ENCODE measurements at regions not wholly inside any gene's neighbourhood (a gene's known extent, or its start where the extent isn't known, plus 50 kb on each side); places are given as distances from the start of the nearest gene placed in this dataset.
A peak's percentile ranks its signal among the peaks of the same experiment; 100 is the strongest.

DNA sequence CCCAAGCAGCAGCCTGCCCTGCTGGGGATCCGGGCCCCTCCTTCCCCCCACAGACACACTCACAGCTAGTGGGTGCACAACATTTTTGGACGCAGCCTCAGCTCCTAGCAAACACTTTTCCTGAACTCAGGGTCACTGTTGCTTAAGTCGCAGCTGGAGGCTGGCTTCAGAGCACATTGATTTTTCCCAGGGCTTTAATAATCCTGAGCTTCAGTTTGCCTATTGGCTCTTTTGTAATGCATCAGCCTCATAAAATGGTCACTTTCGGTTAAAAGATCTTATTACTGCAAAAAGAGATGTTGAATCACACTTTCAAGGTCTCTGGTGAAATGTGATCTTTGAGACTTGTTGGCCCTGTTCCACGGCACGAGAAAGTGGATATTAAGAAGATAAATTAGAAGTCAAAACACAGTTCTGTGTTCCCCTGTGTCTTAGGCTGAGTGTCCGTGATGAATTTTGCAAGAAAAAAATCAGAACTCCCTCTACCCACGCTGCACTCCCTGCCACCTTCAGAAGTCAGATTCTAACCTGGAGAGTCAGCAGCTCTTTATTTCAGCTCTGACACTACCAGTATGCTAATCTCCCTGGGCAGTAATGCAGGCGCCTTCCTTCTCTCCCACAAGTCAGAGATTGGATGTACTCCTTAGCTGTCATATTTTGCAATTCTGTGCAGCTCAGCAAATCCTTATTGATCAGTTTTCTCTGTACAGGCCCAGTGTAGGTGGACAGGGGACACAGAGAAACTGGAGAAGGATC, 158.2 kb upstream of the E2F8 start:
- no peak for DNase-seq (ENCODE audit: low read depth in 1 of 2, low spot score in 1 of 2)
- in situ Hi-C loops (cut with HindIII; ENCODE audit: low pct_unique_long_range_greater_than_20kb, low sequenced_read_pairs): no loop called here
- TF ChIP-seq JUND (IDR thresholded peaks at IDR 0.05; ENCODE audit: low read depth): no peak

DNA sequence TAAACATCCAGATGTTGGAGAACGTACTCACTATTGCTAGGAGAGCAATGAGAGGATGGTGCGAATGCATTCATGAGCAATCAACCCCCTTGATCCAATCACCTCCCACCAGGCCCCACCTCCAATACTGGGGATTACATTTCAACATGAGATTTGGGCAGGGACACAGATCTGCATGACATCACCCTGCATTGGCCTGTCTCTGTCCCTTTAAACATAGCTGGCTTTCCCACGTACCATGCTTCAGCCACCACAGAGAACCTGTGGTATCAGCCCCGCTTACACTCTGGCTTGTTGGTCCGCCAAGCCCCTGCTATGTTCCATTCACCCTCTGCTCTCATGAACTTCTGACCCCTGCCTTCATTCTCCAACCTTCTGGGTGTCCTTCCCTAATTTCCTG, 157.5 kb upstream of the E2F8 start:
- no peak for TF ChIP-seq JUND (IDR thresholded peaks at IDR 0.05; ENCODE audit: low read depth)
- DNase-seq (ENCODE audit: low read depth in 1 of 2, low spot score in 1 of 2): no peak
- in situ Hi-C loops (cut with HindIII; ENCODE audit: low pct_unique_long_range_greater_than_20kb, low sequenced_read_pairs): no loop called here

DNA sequence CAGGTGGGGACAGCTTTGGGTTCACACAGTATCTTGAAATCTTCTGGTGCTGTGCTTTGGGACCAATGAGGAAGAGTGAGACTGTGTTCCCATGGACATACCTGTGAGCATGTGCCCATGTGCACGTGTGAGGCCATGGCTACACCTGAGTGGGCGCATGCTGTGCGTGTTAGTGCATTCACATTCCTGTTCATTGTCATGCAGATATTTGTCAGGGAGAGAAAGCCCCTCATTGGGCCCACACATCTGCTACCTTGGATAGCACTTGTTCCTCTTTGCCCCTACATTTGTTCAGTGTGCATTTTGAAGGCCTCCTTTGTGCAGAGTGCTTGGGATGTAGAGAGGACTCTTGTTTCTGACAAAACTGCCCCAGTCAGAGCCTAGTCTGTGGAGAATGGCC, 154.3 kb upstream of the E2F8 start:
- DNase-seq (ENCODE audit: low read depth in 1 of 2, low spot score in 1 of 2): no peak
- in situ Hi-C loops (cut with HindIII; ENCODE audit: low pct_unique_long_range_greater_than_20kb, low sequenced_read_pairs): no loop called here
- no peak for TF ChIP-seq JUND (IDR thresholded peaks at IDR 0.05; ENCODE audit: low read depth)

DNA sequence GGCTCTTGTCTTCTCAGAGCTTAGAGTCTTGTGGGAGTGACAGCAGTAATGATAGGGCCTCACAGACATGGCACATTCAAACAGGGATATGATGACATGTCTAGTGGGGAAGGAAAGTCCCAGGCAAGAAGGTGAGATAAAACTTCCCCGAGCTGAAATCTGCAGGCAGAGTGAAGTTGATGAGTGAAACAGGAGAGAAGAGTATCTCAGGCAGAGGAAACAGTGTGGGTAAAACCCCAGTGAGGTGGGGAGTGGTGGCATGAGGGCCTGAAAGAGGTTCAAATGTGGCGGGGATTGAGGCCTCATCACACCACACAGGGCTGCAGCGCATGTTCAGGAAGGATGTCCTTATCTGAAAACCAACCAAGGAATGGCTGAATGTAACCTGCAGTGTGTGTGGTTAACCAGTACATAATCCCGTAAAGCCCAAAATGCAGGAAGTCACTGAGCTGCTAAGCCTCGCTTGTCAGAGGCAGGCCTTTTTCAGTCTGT, 153.8 kb upstream of the E2F8 start:
- no peak for TF ChIP-seq JUND (IDR thresholded peaks at IDR 0.05; ENCODE audit: low read depth)
- in situ Hi-C loops (cut with HindIII; ENCODE audit: low pct_unique_long_range_greater_than_20kb, low sequenced_read_pairs): no loop called here
- no peak for DNase-seq (ENCODE audit: low read depth in 1 of 2, low spot score in 1 of 2)

DNA sequence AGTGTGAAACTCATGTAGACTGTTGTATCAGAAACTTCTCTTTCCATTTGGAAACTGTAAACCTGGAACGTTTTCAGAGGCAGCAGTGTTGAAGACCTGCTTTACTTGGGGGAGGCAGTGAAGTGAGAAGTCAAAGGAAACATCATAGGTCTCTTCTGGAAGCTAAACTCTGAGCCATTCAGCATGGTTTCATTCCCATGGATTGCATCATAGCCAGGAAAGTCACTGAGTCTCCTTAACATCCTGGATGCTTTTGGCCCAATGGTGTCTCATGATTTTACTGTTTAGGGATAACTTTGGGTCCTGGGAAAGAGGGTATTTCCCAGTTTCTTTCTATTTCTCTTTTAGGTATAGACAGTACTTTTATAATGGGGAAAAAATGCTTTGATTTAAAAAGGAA, 153.2 kb upstream of the E2F8 start:
- TF ChIP-seq JUND (IDR thresholded peaks at IDR 0.05; ENCODE audit: low read depth): no peak
- in situ Hi-C loops (cut with HindIII; ENCODE audit: low pct_unique_long_range_greater_than_20kb, low sequenced_read_pairs): no loop called here
- DNase-seq (ENCODE audit: low read depth in 1 of 2, low spot score in 1 of 2): no peak

DNA sequence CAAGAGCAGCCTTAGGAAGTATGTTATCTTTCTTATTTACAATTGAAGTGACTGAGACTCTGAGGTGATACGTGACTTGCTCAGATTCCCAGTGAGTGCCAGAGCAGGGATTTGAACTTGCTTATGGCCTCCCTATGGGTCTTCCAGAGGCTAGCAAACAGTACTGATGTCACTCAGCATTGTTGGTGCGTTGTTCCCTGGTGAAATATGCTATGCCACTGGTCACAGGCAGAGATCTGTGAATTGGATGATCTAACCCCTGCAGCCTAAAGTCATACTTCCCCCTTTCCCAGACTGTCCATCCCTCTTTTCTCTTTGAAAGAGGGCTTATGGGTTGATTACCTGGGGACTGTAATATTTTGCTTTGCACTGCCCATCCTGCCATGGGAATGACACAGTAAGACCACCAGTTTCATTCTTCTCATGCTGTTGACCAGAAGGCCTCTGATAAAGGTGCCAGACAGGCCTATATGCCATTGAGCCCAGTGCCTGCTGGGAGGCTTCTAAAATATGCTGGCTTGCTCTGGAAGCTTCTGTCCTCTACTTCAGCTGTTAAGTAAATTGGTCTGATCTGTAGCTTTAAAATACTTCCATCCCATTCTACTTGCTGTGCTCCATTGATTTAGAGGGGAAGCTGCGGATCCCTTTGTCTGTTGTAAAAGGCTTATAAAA, 152.2 kb upstream of the E2F8 start:
- in situ Hi-C loops (cut with HindIII; ENCODE audit: low pct_unique_long_range_greater_than_20kb, low sequenced_read_pairs): no loop called here
- no peak for DNase-seq (ENCODE audit: low read depth in 1 of 2, low spot score in 1 of 2)
- no peak for TF ChIP-seq JUND (IDR thresholded peaks at IDR 0.05; ENCODE audit: low read depth)

DNA sequence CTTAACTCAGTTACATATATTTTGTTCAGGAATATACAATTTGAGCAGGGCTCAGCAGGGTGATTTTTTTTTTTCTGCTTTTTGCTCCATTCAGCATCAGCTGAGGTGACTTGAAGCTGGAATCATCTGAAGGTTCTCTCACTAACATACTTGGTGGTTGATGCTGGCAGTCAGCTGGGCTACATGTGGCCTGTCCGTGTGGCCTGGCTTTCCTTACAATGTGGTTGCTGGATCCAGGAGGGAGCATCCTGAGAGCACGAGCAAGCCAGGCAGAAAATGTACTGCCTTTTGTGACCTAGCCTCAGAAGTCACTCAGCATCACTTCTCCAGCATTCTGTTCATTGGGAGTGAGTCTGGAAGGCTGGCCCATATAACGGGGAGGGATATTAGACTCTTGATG, 151.6 kb upstream of the E2F8 start:
- in situ Hi-C loops (cut with HindIII; ENCODE audit: low pct_unique_long_range_greater_than_20kb, low sequenced_read_pairs): no loop called here
- no peak for TF ChIP-seq JUND (IDR thresholded peaks at IDR 0.05; ENCODE audit: low read depth)
- no peak for DNase-seq (ENCODE audit: low read depth in 1 of 2, low spot score in 1 of 2)

DNA sequence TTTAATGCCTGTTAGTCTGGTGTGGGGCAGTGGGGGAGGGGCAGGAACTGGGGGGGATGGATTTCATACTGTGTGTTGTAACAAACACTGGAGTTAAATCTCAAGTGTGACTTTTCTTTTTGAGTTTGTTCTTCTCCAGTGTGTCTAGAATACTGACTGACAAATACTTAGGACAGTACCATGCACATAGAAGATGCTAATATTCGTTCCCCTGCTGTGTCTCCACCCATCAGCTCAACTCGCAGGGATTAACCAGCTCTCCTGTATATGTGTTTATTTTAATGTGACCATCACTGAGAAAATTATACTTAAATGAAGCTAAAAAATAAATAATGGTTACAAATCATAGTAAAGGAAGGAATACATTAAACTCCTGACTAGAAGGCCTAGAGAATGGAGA, 150.9 kb upstream of the E2F8 start:
- TF ChIP-seq JUND (IDR thresholded peaks at IDR 0.05; ENCODE audit: low read depth): no peak
- no peak for DNase-seq (ENCODE audit: low read depth in 1 of 2, low spot score in 1 of 2)
- in situ Hi-C loops (cut with HindIII; ENCODE audit: low pct_unique_long_range_greater_than_20kb, low sequenced_read_pairs): no loop called here

DNA sequence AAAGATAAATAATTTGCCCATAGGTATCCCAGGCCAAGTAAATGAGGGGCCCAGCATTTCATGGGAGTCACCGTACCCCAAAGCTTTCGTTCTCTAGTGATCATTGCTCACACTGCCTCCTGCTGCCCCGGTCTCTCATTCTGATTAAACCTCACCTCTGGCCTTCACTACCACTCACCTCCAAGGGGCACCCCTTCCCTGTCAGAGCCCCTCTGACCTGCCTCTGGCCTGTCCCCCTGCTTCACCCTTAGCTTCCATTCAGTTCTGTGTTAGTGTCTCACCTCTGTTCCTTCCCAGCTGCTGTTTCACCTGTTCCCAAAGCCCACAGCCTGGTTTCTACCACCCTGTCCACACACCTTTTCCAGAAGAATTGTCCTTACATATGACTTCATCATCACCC, 150.3 kb upstream of the E2F8 start:
- in situ Hi-C loops (cut with HindIII; ENCODE audit: low pct_unique_long_range_greater_than_20kb, low sequenced_read_pairs): no loop called here
- TF ChIP-seq JUND (IDR thresholded peaks at IDR 0.05; ENCODE audit: low read depth): no peak
- no peak for DNase-seq (ENCODE audit: low read depth in 1 of 2, low spot score in 1 of 2)

DNA sequence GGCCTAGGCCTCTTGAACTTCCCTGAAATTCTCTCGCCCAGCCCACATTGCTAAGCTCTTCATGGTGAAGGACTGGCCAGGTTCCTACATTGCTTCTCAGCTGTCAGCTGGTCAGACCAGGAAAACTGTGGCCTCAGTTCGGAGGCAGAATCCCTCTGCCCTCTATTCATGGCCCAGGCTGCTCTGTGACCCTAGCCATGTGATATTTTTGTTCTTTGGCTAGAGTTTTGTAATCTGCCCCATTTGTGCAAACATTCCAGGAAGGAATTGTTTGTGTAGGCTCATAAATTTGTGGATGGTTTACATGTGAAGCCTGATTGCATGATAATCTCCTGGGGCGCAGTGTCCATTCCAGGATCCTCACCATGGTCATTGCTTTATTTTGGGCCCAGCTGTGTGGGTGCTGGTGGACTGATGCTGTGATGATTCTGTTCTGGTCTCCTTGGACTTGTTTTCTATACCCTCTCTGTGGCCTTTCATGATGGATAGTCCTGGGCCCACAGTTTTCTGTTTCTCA, 149.1 kb upstream of the E2F8 start:
- no peak for TF ChIP-seq JUND (IDR thresholded peaks at IDR 0.05; ENCODE audit: low read depth)
- peak in 1 of 2 experiments; percentile 30 for DNase-seq (ENCODE audit: low read depth in 1 of 2, low spot score in 1 of 2)
- in situ Hi-C loops (cut with HindIII; ENCODE audit: low pct_unique_long_range_greater_than_20kb, low sequenced_read_pairs): no loop called here

DNA sequence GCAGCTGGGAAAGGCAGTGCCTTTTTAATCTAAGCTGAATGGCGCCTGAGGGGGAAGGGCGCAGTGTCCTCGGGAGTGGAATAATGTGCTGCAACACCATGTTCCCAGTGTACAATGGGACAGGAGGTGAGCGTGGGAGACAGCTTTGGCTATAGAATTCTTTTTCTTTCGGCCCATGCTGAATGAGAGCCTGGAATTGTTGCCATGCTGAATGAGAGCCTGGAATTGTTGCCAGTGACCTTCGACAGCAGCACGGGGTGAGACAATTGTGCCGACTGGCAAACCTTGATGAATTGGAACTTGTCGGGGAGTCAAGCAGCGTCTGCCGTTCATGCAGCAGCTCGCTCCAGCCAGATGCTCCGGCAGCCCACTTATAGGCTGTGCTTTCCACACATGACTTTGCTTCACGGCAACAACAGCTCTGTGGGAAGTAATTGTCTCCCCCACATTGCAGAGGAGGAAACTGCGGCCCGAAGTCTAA, 141.4 kb upstream of the E2F8 start:
- DNase-seq (ENCODE audit: low read depth in 1 of 2, low spot score in 1 of 2): no peak
- in situ Hi-C loops (cut with HindIII; ENCODE audit: low pct_unique_long_range_greater_than_20kb, low sequenced_read_pairs): no loop called here
- no peak for TF ChIP-seq JUND (IDR thresholded peaks at IDR 0.05; ENCODE audit: low read depth)

DNA sequence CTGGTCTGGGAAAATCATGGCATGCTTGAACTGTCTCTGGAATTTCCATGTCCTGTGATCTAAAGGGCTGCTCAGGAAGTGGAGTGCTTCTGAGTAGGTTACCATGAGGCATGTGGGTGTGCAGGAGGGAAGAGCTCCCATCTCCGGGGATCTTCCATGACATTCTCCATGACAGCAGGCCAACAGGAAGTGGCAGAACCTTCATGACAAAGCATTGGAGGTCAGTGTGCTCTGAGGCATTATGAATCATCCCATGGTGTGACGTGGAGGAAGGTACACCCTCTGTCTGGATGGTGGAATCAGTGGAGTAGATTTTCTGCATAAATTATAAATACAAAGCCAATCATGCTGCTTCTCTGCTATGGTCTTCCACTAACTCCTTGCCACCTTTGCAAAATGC, 139.6 kb upstream of the E2F8 start:
- TF ChIP-seq JUND (IDR thresholded peaks at IDR 0.05; ENCODE audit: low read depth): no peak
- in situ Hi-C loops (cut with HindIII; ENCODE audit: low pct_unique_long_range_greater_than_20kb, low sequenced_read_pairs): no loop called here

DNA sequence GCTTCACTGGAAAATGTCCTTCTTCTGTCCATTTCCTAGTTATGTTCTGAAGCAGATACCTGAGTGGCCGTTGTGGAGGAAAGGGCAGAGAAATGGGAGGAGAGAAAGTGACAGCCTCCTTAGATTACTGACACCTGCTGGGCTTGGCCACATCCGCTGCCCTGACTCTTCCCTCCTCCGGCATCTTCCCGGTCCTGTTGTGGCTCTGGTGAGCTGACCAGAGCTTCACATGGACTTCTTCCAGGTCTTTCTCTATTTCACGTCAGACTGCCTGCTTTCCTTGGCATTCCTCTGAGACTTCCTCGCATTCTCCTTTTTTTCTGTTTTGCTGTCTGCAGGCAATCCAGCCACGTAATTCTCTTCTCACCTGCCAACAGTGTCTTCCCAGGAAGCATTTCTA, 138.7 kb upstream of the E2F8 start:
- TF ChIP-seq JUND (IDR thresholded peaks at IDR 0.05; ENCODE audit: low read depth): no peak
- DNase-seq (ENCODE audit: low read depth in 1 of 2, low spot score in 1 of 2): no peak
- in situ Hi-C loops (cut with HindIII; ENCODE audit: low pct_unique_long_range_greater_than_20kb, low sequenced_read_pairs): no loop called here

More for the DNA sequence above, 139.6 kb upstream of the E2F8 start:
- peak in 1 of 2 experiments; percentile 29 for DNase-seq (ENCODE audit: low read depth in 1 of 2, low spot score in 1 of 2)

All from T47D (cell line).